Glomerular visceral epithelial cell (primary cell): ENCODE measurements at regions not wholly inside any gene's neighbourhood (a gene's known extent, or its start where the extent isn't known, plus 50 kb on each side); places are given as distances from the start of the nearest gene placed in this dataset.

ENCODE experiments used
- DNase-seq: peaks from one replicate; pipeline ENCODE4 v3.0.0-alpha.2; 2016; ENCODE audit errors: extremely low spot score

- DNase-seq = no peak
These were observed 359.9 kb downstream of the TXNL1 start for GRCh38 chr18:56278421-56279003.

- DNase-seq = no peak
These were observed 361.9 kb downstream of the TXNL1 start for GRCh38 chr18:56276466-56276865.

- DNase-seq = no peak
These were observed 364.7 kb downstream of the TXNL1 start for GRCh38 chr18:56273541-56274219.

DNA sequence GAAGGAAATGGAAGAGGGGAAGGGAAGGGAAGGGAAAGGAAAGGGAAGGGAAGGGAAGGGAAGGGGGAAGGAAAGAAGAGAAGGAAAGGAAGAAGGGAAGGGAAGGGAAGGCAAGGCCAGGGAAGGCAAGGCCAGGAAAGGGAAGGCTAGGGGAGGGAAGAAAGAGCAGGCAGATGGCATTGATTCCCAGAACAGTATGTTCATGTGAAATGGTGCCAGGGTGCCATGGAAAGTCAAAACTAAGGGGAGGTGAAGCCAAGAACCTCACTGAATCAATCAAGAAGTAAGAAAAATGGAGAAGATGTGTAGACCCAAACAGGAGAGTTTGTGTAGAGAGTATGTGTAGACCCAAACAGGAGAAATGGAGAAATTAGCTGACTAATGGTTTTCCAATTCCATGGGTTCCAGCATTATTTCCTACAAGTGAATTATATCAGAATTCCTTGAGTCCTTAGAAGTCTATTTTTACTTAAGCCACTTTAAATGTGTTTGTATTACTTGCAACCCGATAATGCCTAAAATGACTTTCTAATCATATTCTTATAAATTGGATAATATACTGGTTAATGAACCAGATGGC, 367.6 kb downstream of the TXNL1 start:
- DNase-seq = no peak

DNA sequence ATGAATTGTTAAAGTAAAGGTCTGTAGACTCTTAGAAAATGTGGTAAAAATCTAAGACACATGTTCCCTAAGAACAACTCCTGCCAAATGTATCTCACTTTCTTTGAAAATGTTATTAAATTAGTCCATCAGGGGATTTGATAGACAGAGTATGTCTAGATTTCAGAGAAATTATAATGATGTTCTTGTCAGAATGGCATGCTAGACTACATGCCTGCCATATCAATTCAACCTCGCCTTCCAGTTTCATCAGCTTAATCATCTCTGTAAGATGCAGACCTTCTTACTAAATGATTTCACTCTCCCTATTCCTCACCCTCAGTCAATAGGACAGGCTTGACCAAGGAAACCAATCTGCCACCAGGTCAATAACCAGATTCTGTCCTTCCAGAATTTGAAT, 368.4 kb downstream of the TXNL1 start:
- no peak for DNase-seq

DNA sequence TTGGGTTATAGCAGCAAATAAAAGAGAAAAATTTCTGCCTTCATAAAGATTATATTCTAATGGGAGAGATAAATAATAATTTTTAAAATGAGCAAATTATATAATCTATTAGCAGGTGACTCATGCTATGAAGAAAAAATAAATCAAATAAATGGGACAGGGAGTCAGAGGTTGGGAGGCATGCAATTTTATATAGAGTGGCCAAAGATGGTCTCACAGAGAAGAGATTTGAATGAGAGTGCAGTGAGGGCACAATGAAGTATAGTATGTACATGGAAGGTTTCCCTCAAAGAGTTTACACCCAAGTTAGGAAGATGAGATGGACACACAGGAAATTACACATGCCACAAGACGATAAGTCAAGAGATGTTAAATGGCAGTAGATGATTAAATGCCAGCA, 369.4 kb downstream of the TXNL1 start:
- no peak for DNase-seq

DNA sequence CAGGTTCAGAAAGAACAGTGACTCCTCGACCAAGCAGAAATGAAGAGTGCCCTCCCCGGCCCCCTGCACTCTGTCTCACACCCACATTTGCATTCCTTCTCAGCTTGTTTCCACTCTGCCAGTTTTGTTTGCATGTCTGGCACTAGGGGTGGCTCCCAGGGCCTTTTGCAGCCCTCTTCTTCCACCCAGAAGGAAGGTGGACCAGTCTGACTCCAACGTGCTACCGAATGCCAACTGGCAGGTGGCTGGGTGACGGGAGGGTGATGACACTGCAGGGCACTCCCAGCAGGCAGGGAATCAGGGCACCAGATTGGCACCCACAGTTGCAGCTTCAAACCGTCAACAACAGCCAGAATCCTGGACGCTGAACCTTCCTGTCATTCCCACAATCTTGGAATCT, 371.1 kb downstream of the TXNL1 start:
- no peak for DNase-seq

GRCh38 chr18:56258178-56258577, 380.2 kb downstream of the TXNL1 start:
- DNase-seq = no peak

- DNase-seq = peak; percentile 42
These were observed 381.2 kb downstream of the TXNL1 start for GRCh38 chr18:56257205-56257604.

DNA sequence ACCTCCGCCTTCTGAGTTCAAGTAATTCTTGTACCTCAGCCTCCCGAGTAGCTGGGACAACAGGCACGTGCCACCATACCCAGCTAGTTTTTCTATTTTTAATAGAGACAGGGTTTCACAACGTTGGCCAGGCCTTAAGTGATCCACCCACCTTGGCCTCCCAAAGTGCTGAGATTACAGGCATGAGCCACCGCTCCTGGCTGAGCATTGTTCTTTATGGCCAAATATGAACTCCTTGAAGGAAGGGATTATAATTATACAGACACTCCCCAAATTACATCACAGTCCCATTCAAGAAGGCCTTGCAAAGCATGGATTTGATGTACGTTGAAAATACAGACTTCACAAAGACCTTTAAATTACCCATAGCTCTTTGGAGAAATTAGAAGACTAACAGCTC, 381.7 kb downstream of the TXNL1 start:
- DNase-seq = no peak

DNA sequence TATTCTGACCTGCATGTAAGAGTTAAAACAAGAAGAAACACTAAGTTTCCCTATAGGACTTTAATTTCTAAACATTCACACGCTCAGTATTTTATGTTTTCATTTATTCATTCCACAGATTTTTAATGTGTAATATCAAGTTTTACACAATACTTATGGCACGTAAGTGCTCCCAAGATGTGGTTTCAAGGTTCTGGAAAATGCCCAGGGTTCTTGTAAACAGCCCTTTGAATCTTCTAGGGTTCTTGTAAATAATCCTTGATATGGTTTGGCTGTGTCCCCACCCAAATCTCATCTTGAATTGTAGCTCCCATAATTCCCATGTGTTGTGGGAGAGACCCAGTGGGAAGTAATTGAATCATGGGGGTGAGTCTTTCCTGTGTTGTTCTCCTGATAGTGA, 383.0 kb downstream of the TXNL1 start:
- no peak for DNase-seq

GRCh38 chr18:56252456-56252855, 385.9 kb downstream of the TXNL1 start:
- no peak for DNase-seq

DNA sequence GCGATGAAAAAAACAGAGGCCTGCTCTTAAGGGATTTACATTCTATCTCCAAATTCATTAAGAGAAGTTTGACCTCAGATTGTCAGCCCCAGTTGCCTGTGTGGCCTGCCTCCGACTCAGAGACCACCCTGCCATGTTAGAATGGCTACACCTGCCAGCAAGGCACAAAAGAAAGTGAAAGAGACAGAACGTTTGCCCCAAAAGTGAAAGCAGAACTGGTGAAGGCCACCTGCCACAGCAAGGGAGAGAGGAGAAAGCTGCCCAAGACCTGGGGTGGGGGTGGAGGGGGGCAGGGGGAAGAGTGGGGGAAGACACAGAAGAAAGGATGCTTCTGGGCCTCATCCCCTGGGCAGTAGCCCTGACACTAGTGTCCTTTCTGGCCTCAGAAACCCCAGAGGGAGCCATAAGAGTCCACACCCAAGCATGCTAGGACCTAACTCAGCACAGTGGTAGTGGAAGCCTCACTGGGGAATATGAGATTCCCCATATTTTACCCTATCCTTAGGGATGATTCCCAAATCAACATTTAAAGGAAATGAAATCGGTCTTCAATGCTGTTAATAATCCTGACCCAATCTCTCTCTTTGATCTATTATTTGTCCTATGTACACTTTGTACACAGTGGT, 389.7 kb downstream of the TXNL1 start:
- no peak for DNase-seq

DNA sequence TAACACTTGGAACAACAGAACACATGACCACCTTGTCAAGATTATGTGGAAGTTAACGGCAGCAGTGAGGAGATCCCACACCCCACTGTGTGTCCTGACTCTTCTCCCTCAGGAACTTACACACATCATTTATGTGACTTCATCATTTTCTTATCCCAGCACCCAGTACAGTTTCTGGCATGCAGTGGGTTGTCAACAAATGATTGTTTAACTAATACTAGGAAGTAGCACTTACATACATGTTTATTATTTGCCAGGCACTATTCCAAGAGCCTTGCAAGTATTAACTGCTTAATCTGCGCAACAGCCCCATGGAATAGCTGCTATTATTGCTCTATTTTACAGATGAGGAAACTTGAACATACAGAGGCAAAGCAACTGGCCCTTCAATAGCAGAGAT, 391.5 kb downstream of the TXNL1 start:
- DNase-seq = no peak

GRCh38 chr18:56245866-56246580, 392.4 kb downstream of the TXNL1 start:
- no peak for DNase-seq

DNA sequence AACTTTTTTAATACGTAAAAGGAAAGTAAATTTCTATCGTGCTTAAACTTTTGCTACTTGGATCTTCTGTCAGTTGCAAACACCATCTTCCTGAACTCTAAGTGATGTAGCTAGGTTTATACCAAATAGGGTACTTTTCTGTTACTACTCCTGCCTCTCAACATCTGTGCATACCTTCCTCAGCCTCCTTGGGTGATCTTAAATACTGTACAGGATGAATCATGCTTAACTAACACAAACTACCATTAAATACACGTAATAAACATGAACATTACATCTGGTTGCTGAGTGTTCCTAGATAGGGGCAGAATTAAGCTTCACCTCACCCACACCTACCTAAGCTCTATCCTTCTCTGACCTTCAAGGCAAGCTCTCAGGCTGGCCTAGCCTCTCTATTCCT, 398.0 kb downstream of the TXNL1 start:
- DNase-seq = no peak

DNA sequence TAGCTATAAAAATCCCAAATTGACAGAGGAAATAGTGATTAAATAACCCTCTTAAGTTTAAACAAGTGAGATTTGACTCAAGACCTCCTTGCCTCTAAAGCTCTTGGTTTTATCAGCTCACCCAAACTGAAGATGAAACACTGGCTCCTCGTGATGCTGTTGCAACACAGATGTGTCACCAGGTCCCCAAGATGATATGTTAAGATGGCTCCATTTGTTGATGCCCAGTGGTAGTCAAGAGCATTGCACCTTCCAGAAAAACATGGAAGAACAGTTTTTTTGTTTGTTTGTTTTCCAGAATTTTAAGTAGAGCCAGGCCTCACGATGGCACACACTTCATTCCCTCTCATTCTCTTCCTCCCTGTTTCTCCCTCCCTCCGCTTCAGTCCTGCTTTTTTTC, 399.8 kb downstream of the TXNL1 start:
- no peak for DNase-seq

DNA sequence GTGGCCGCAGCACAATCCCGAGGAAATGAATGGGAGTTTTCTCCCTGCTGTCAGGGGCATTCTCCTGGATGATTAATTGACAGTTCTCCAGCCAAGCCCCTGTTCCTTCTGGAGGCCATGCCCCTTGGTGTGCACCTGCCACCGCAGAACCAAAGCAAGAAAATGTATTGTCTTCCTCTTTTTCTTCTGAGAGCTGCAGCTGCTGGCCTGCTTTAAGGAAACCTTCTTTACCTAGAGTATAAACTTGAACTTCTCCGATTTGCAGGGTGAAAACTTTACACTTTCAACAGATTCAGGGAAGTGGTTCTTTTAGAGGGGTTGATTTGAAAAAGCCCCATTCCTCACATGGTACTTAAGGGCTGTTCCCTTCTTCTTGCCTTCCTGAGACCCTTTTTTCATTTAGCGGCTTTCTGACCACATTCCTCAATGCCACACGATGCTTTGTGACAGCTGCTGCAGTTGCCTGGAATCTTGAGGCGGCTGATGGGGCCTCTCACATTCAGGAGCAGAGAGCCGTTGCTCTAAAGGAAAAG, 402.8 kb downstream of the TXNL1 start:
- DNase-seq = no peak

DNA sequence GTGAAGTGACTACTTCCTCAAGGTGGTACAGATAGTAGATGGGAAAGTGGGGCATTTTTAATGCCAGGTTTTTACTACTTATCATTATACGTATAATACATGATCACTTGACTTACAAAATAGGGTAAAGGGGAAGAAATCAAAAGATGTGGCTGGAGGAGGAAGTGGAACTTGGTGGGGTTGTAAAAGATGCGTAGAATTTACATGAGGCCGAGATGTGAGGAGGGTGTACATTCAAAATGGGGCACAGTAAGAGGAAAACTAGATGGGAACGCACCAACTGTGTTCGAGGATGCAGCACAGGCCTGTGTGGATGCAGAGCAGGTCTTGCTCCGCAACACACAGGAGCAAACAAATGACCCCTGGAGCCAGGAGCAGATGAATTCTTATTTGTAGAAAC, 403.3 kb downstream of the TXNL1 start:
- no peak for DNase-seq

- peak; percentile 27 for DNase-seq
These were observed 404.8 kb downstream of the TXNL1 start for GRCh38 chr18:56233595-56233994.

- DNase-seq = no peak
These were observed 412.4 kb downstream of the TXNL1 start for GRCh38 chr18:56226025-56226424.
